KMS-11 (cell line): ENCODE measurements at regions not wholly inside any gene's neighbourhood (a gene's known extent, or its start where the extent isn't known, plus 50 kb on each side); places are given as distances from the start of the nearest gene placed in this dataset.

ENCODE experiments used
- H2AFZ ChIP-seq: fragments of 200-600 bp; sonication (generic); 2 replicates; pipeline ENCODE4 v1.6.1; 2016; ENCODE audit warnings: antibody characterized with exemption, mixed run types, low read depth
- H3K27ac ChIP-seq: fragments of 200-600 bp; sonication (generic); 2 replicates; pipeline ENCODE4 v1.6.1; 2016; ENCODE audit warnings: mild to moderate bottlenecking, mixed run types
- H3K27me3 ChIP-seq: fragments of 200-600 bp; sonication (generic); 2 replicates; pipeline ENCODE4 v1.6.1; 2017; ENCODE audit warnings: mild to moderate bottlenecking, low read depth, mixed run types, moderate library complexity; ENCODE audit not compliant: insufficient read depth
- H3K36me3 ChIP-seq: fragments of 200-600 bp; sonication (generic); 2 replicates; pipeline ENCODE4 v1.6.1; 2017; ENCODE audit warnings: mild to moderate bottlenecking, mixed run types; ENCODE audit not compliant: insufficient read depth
- H3K4me1 ChIP-seq: fragments of 200-600 bp; sonication (generic); 2 replicates; pipeline ENCODE4 v1.6.1; 2016; ENCODE audit warnings: mild to moderate bottlenecking, low read depth, mixed run types; ENCODE audit not compliant: poor library complexity, severe bottlenecking
- H3K4me2 ChIP-seq: fragments of 200-600 bp; sonication (generic); 2 replicates; pipeline ENCODE4 v1.7.0; 2016; ENCODE audit warnings: mild to moderate bottlenecking, mixed run types
- H3K4me3 ChIP-seq: fragments of 200-600 bp; sonication (generic); IDR thresholded peaks from 2 replicates; pipeline ENCODE4 v1.6.1; 2017; ENCODE audit warnings: low read depth, low read length, mixed read lengths; ENCODE audit not compliant: insufficient read depth
- H3K79me2 ChIP-seq: fragments of 200-600 bp; sonication (generic); 2 replicates; pipeline ENCODE4 v1.6.1; 2016; ENCODE audit warnings: low read depth, mixed run types; ENCODE audit not compliant: insufficient read depth
- H3K9ac ChIP-seq: fragments of 200-600 bp; sonication (generic); 2 replicates; pipeline ENCODE4 v1.6.1; 2016; ENCODE audit warnings: mild to moderate bottlenecking, mixed run types
- H4K20me1 ChIP-seq: fragments of 200-600 bp; sonication (generic); 2 replicates; pipeline ENCODE4 v1.6.1; 2016; ENCODE audit warnings: mild to moderate bottlenecking, mixed run types; ENCODE audit not compliant: insufficient read depth
- CTCF ChIP-seq: fragments of 200-600 bp; sonication (generic); conservative IDR thresholded peaks from 2 replicates; pipeline ENCODE4 v1.6.1; 2017; ENCODE audit warnings: low read depth, mild to moderate bottlenecking, antibody characterized with exemption, low read length, moderate library complexity, mixed read lengths

GRCh38 chr1:218024211-218024720, 260.8 kb upstream of the RRP15 start:
- no peak overlapping the region for H3K27ac ChIP-seq

GRCh38 chr1:218025454-218025853, 259.6 kb upstream of the RRP15 start:
- no peaks in the 10 kb centered on the region for H3K36me3 ChIP-seq
- no peaks in the 10 kb centered on the region for H4K20me1 ChIP-seq
- no peaks in the 10 kb centered on the region for H3K79me2 ChIP-seq
- TF ChIP-seq CTCF = no peak
- H3K4me2 ChIP-seq = no peak overlapping the region
- no peak overlapping the region for H3K4me3 ChIP-seq
- no peak overlapping the region for H3K9ac ChIP-seq
- no peak overlapping the region for H3K27ac ChIP-seq
- no peaks in the 10 kb centered on the region for H3K27me3 ChIP-seq
- no peak overlapping the region for H2AFZ ChIP-seq
- H3K4me1 ChIP-seq = no peaks in the 10 kb centered on the region

More at GRCh38 chr1:218024211-218024720, 260.8 kb upstream of the RRP15 start:
- Histone ChIP-seq H3K36me3 (no peaks in the 10 kb centered on the region), H3K79me2 (no peaks in the 10 kb centered on the region), H2AFZ (no peak overlapping the region), H3K27me3 (no peaks in the 10 kb centered on the region), H3K4me1 (no peaks in the 10 kb centered on the region), H3K4me2 (no peak overlapping the region), H3K9ac (no peak overlapping the region), H3K4me3 (no peak overlapping the region), H4K20me1 (no peaks in the 10 kb centered on the region)
- TF ChIP-seq CTCF = no peak

GRCh38 chr1:218027152-218027551, 257.9 kb upstream of the RRP15 start:
- no peak overlapping the region for H3K4me2 ChIP-seq
- H3K79me2 ChIP-seq = no peaks in the 10 kb centered on the region
- no peaks in the 10 kb centered on the region for H3K27me3 ChIP-seq
- no peak overlapping the region for H2AFZ ChIP-seq
- H3K36me3 ChIP-seq = no peaks in the 10 kb centered on the region
- H3K4me1 ChIP-seq = no peaks in the 10 kb centered on the region
- no peak overlapping the region for H3K27ac ChIP-seq
- TF ChIP-seq CTCF = no peak
- H4K20me1 ChIP-seq = no peaks in the 10 kb centered on the region
- H3K4me3 ChIP-seq = no peak overlapping the region
- no peak overlapping the region for H3K9ac ChIP-seq

GRCh38 chr1:218030846-218031245, 254.2 kb upstream of the RRP15 start:
- H3K79me2 ChIP-seq = no peaks in the 10 kb centered on the region
- TF ChIP-seq CTCF = no peak
- no peak overlapping the region for H3K4me3 ChIP-seq
- H2AFZ ChIP-seq = no peak overlapping the region
- H3K4me2 ChIP-seq = no peak overlapping the region
- no peaks in the 10 kb centered on the region for H3K36me3 ChIP-seq
- no peaks in the 10 kb centered on the region for H3K27me3 ChIP-seq
- no peaks in the 10 kb centered on the region for H3K4me1 ChIP-seq
- no peak overlapping the region for H3K9ac ChIP-seq
- H3K27ac ChIP-seq = no peak overlapping the region
- H4K20me1 ChIP-seq = no peaks in the 10 kb centered on the region

GRCh38 chr1:218031901-218032300, 253.2 kb upstream of the RRP15 start:
- Histone ChIP-seq H3K27me3 (no peaks in the 10 kb centered on the region), H3K9ac (no peak overlapping the region), H3K4me1 (no peaks in the 10 kb centered on the region), H2AFZ (no peak overlapping the region), H4K20me1 (no peaks in the 10 kb centered on the region), H3K27ac (no peak overlapping the region), H3K4me2 (no peak overlapping the region), H3K36me3 (no peaks in the 10 kb centered on the region), H3K79me2 (no peaks in the 10 kb centered on the region), H3K4me3 (no peak overlapping the region)
- no peak for TF ChIP-seq CTCF
